AG10803 (cell line): ENCODE measurements at regions not wholly inside any gene's neighbourhood (a gene's known extent, or its start where the extent isn't known, plus 50 kb on each side); places are given as distances from the start of the nearest gene placed in this dataset.
A peak's percentile ranks its signal among the peaks of the same experiment; 100 is the strongest.
"Not testable (repeated sequence)": the region's sequence is repeated elsewhere in the genome, so short reads cannot be mapped to it uniquely, and the experiment has no call there.

Experiments used
- DNase-seq: peaks from one replicate; pipeline ENCODE4 v3.0.0; 2010; ENCODE audit warnings: low read depth
- H3K4me3 ChIP-seq: 2 replicates; pipeline ENCODE4 v1.5.1; 2011; ENCODE audit warnings: mild to moderate bottlenecking, low read length, control low read depth
- TF ChIP-seq, protein P1 (sequence below): conservative IDR thresholded peaks from 2 replicates; pipeline ENCODE4 v1.5.1; 2011; ENCODE audit warnings: mild to moderate bottlenecking, low read length, control low read depth, inconsistent platforms

GRCh38 chr1:228838717-228839500 is 103.6 kb downstream of the RHOU start:
- DNase-seq: no peak
- TF ChIP-seq, protein P1, sequence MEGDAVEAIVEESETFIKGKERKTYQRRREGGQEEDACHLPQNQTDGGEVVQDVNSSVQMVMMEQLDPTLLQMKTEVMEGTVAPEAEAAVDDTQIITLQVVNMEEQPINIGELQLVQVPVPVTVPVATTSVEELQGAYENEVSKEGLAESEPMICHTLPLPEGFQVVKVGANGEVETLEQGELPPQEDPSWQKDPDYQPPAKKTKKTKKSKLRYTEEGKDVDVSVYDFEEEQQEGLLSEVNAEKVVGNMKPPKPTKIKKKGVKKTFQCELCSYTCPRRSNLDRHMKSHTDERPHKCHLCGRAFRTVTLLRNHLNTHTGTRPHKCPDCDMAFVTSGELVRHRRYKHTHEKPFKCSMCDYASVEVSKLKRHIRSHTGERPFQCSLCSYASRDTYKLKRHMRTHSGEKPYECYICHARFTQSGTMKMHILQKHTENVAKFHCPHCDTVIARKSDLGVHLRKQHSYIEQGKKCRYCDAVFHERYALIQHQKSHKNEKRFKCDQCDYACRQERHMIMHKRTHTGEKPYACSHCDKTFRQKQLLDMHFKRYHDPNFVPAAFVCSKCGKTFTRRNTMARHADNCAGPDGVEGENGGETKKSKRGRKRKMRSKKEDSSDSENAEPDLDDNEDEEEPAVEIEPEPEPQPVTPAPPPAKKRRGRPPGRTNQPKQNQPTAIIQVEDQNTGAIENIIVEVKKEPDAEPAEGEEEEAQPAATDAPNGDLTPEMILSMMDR: no peak
- H3K4me3 ChIP-seq: no peak overlapping the region

DNA sequence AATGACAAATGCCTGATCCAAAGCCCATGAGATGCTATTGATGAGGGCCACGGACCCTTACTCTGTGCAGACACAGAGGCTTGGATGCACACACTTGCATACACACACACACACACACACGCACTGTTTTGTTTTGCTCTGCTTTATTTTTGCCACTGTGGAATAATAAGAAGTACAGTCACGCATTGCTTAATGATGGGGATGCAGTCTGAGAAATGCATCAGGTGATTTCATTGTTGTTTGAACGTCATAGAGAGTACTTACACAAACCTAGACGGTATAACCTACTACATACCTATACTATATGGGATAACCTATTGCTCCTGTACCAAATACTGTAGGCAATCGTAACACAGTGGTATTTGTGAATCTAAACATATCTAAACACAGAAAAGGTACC is 104.4 kb downstream of the RHOU start:
- H3K4me3 ChIP-seq: no peak overlapping the region
- TF ChIP-seq, protein P1: no peak
- no peak for DNase-seq

DNA sequence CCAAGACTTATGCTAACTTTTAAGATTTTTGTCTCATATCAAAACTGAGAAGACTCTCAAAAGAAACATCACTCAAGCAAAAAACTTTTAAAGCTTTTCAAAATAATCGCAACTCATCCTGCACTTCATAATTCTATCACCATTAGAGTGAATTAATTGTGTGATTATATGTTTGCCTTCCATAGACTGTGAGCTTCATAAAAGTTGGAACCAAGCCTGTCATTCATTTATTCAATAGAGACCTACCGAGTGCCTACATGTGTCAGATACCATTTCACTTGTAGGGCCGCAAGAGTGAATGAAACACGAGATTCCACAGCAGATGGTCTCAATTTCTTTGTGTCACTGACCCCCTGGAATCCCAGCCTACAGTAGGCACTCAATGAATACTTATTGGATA is 106.4 kb downstream of the RHOU start:
- DNase-seq: no peak
- TF ChIP-seq, protein P1: no peak
- H3K4me3 ChIP-seq: no peak overlapping the region

DNA sequence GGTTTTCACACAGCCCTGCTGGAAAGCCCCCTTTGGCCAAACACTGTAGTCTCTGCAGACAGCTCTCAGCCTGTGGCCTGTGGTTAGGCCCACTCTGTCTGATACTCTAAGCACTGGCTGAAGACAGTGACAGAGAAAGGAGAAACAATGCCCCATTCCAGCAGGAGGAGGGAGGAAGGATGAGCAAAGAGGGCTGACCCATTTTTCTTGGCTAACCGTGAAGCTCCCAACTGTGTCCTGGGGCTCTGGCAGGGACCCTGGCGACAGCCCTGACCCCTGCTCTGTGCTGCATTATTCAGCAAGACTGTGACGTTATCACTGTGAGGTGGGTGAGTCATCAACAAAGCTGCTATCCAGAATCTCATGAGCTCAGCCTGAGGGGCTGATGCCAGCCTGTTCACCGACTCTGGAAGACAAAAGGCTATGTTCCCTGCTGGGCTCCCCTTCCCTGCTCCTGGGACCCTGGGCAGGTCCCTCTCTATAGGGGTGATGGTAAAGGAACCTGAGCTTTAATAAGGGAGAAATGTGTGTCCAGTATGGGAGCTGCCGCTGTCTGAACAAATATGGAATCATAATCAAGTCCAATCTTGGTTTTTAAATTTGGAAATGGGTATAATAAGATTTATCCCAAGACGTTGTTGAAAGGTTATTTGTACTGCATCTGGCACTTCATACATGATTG is 107.0 kb downstream of the RHOU start:
- TF ChIP-seq, protein P1: no peak
- H3K4me3 ChIP-seq: no peak overlapping the region
- peak; percentile 53 for DNase-seq

GRCh38 chr1:228845101-228845500 is 109.8 kb downstream of the RHOU start:
- no peak overlapping the region for H3K4me3 ChIP-seq
- TF ChIP-seq, protein P1: no peak
- no peak for DNase-seq

DNA sequence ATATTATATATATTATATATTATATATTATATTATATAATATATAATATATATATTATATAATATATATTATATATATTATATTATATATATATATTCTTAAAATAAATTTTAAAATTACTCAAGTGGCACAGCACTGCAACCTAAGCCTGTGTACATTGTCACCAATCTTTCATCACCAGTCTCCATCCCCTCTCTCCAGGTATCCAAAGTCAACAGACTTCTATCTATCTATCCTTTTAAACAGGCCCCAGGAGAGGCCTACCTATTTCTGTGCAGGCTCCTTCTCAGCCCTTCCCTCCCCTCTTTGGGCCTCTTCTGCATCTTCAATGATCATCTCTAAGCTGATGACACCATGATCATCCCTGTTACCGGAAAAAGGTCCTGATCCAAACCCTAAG is 111.7 kb downstream of the RHOU start:
- H3K4me3 ChIP-seq: no peak overlapping the region
- no peak for DNase-seq
- TF ChIP-seq, protein P1: no peak

- not testable (repeated sequence) for DNase-seq, H3K4me3 ChIP-seq
Measured at GRCh38 chr1:228847451-228847850, 112.2 kb downstream of the RHOU start.
